Natural killer cell (primary cell): ENCODE measurements at regions not wholly inside any gene's neighbourhood (a gene's known extent, or its start where the extent isn't known, plus 50 kb on each side); places are given as distances from the start of the nearest gene placed in this dataset.

Source experiments
- ATAC-seq, 3 donors: fragments of 150-1000 bp in 2 of 3; fragments of 200-7000 bp in 1 of 3; cut with Tn5 transposase; 1 replicate in 1 of 3; 2 replicates in 2 of 3; pipeline ENCODE4 v1.10.0; 2021; ENCODE audit warnings: mild to moderate bottlenecking in 2 of 3, moderate library complexity in 2 of 3
- DNase-seq, 2 donors: peaks; one replicate each; pipeline versions ENCODE4 v3.0.0 to v3.0.0-alpha.2; 2013 to 2021; ENCODE audit warnings: mixed read lengths in 1 of 2
- H3K27ac ChIP-seq: one replicate; pipeline ENCODE4 v1.5.1; 2013; ENCODE audit warnings: mild to moderate bottlenecking, low read length
- H3K27me3 ChIP-seq: one replicate; pipeline ENCODE4 v1.6.1; 2013; ENCODE audit warnings: low read length; ENCODE audit not compliant: control insufficient read depth, insufficient read depth
- H3K36me3 ChIP-seq: one replicate; pipeline ENCODE4 v1.6.1; 2013; ENCODE audit warnings: low read length; ENCODE audit not compliant: control insufficient read depth, insufficient read depth
- H3K4me1 ChIP-seq: one replicate; pipeline ENCODE4 v1.6.1; 2013; ENCODE audit warnings: low read length; ENCODE audit not compliant: control insufficient read depth, insufficient read depth
- H3K4me3 ChIP-seq: one replicate; pipeline ENCODE4 v1.5.1; 2013; ENCODE audit warnings: low read length
- H3K9me3 ChIP-seq: one replicate; pipeline ENCODE4 v1.6.1; 2013; ENCODE audit warnings: low read length; ENCODE audit not compliant: control insufficient read depth, insufficient read depth
- H3K27ac Mint-ChIP-seq, 2 donors: one replicate each; pipeline ENCODE4 v1.8.0; 2022; ENCODE audit warnings: mild to moderate bottlenecking in 2 of 2, mixed read lengths in 2 of 2, moderate library complexity in 1 of 2
- H3K27me3 Mint-ChIP-seq, 2 donors: one replicate each; pipeline ENCODE4 v1.8.0; 2022; ENCODE audit warnings: low read depth in 2 of 2, mixed read lengths in 2 of 2
- H3K36me3 Mint-ChIP-seq: one replicate; pipeline ENCODE4 v1.8.0; 2022; ENCODE audit warnings: mixed read lengths
- H3K4me1 Mint-ChIP-seq, 2 donors: one replicate each; pipeline ENCODE4 v1.8.0; 2022; ENCODE audit warnings: mixed read lengths in 2 of 2
- H3K4me3 Mint-ChIP-seq: one replicate; pipeline ENCODE4 v1.8.0; 2022; ENCODE audit warnings: mild to moderate bottlenecking, moderate library complexity, mixed read lengths
- H3K9me3 Mint-ChIP-seq, 2 donors: one replicate each; pipeline ENCODE4 v1.8.0; 2022; ENCODE audit warnings: mixed read lengths in 2 of 2
- CTCF ChIP-seq: fragments of 200-600 bp; IDR thresholded peaks from one replicate; pipeline ENCODE4 v1.8.0; 2022; ENCODE audit warnings: antibody characterized with exemption
- WGBS: methylation state at CpG from one replicate; pipeline ENCODE4 v1.1.7; 2013; ENCODE audit warnings: missing lambda C conversion rate; ENCODE audit not compliant: insufficient coverage; 5-methylcytosine and 5-hydroxymethylcytosine counted together
- intact Hi-C: fragments of 100-400 bp; cut with micrococcal nuclease; formaldehyde crosslinking; loops from one replicate; pipeline ENCODE4 v1.14.2; 2022

- Mint-ChIP-seq H3K4me3 (no peak overlapping the region), H3K27ac (no peak overlapping the region), H3K36me3 (peaks cover 6% of the 10 kb centered on the region), H3K27me3 (peaks cover 41 to 44% of the 10 kb centered on the region in 2 donors), H3K9me3 (peaks cover 6 to 11% of the 10 kb centered on the region in 2 donors), H3K4me1 (no peaks in the 10 kb centered on the region)
- ATAC-seq (no peak), DNase-seq (no peak)
- Histone ChIP-seq H3K27me3 (peaks cover 43% of the 10 kb centered on the region), H3K4me3 (no peak overlapping the region), H3K36me3 (no peaks in the 10 kb centered on the region), H3K27ac (no peak overlapping the region), H3K9me3 (peaks cover 12% of the 10 kb centered on the region), H3K4me1 (no peaks in the 10 kb centered on the region)
- intact Hi-C loops = no loop called here
- no peak for TF ChIP-seq CTCF
- WGBS = 8% methylated on average over 30 of the region's 36 CpGs
These were observed 413.0 kb upstream of the ESRRG start for GRCh38 chr1:217135987-217136894.

- Mint-ChIP-seq H3K4me3 (no peak overlapping the region), H3K36me3 (no peaks in the 10 kb centered on the region), H3K27me3 (peaks cover 34 to 39% of the 10 kb centered on the region in 2 donors), H3K27ac (no peak overlapping the region), H3K9me3 (peaks cover 6 to 11% of the 10 kb centered on the region in 2 donors), H3K4me1 (no peaks in the 10 kb centered on the region)
- H3K27ac ChIP-seq = no peak overlapping the region
- H3K36me3 ChIP-seq = no peaks in the 10 kb centered on the region
- TF ChIP-seq CTCF = no peak
- DNase-seq = no peak
- no peak for ATAC-seq
- WGBS = 3% methylated on average over 32 of the region's 32 CpGs
- H3K9me3 ChIP-seq = peaks cover 12% of the 10 kb centered on the region
- no peak overlapping the region for H3K4me3 ChIP-seq
- H3K4me1 ChIP-seq = no peaks in the 10 kb centered on the region
- peaks cover 42% of the 10 kb centered on the region for H3K27me3 ChIP-seq
- intact Hi-C loops = no loop called here
These were observed 412.3 kb upstream of the ESRRG start for GRCh38 chr1:217135569-217135915.

GRCh38 chr1:217134857-217135568, 411.8 kb upstream of the ESRRG start:
- no peak overlapping the region for H3K27ac Mint-ChIP-seq
- H3K4me1 Mint-ChIP-seq = no peaks in the 10 kb centered on the region
- intact Hi-C loops = no loop called here
- no peaks in the 10 kb centered on the region for H3K4me1 ChIP-seq
- H3K36me3 ChIP-seq = no peaks in the 10 kb centered on the region
- peaks cover 6 to 11% of the 10 kb centered on the region in 2 donors for H3K9me3 Mint-ChIP-seq
- H3K27me3 Mint-ChIP-seq = peaks cover 34 to 39% of the 10 kb centered on the region in 2 donors
- no peak overlapping the region for H3K27ac ChIP-seq
- no peak for DNase-seq
- no peak overlapping the region for H3K4me3 Mint-ChIP-seq
- H3K9me3 ChIP-seq = peaks cover 7% of the 10 kb centered on the region
- H3K27me3 ChIP-seq = peaks cover 37% of the 10 kb centered on the region
- no peak for TF ChIP-seq CTCF
- ATAC-seq = no peak
- WGBS = 4% methylated on average over 47 of the region's 49 CpGs
- H3K4me3 ChIP-seq = no peak overlapping the region
- no peaks in the 10 kb centered on the region for H3K36me3 Mint-ChIP-seq
